ENCODE measurements at regions not wholly inside any gene's neighbourhood (a gene's known extent, or its start where the extent isn't known, plus 50 kb on each side); places are given as distances from the start of the nearest gene placed in this dataset.
"Not testable (repeated sequence)": the region's sequence is repeated elsewhere in the genome, so short reads cannot be mapped to it uniquely, and the experiment has no call there.

DNA sequence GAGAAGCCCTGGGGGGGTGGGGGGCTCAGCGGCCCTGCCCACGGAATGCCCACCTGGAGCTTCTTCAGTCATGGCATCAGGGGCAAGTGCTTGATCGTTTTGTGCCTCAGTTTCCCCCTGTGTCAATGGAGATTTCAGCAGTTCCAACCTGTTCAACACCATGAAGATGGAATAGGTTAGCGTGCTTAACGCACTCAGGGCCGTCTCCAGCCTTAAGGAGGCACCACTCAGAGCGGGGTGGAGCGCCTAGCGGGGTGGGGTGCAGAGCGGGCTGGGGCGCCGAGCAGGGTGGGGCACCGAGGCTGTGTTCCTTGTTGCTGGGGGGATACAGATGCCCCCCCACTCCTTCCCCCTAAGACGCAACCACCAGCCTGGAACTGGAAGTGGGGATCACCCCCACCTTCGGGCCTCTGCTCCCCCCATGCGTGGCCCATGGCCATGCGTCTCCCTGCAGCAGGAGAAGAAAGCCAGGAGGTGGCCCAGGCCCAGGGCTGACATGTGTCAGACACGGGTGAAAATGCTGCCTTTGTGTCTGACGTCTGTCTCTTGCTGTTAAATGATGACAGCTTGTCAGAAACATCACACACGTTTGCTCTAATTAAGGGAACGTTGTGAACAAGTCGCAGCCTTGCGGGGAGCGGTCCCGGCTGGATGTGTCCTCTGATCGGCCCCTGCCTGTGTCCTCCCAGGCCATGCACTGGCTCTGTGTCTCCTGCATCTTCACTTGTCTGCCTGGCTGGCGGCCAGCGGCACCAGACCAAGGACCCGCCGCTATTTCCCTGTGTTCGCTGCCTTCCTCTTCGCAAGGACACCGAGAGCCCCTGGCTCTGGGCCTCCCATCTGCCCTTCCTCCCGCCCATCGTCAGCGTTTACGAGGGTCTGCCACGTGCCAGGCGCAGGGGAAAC, 192.1 kb downstream of the BANP start:
- H3K4me1 ChIP-seq (ENCODE audit: control insufficient read depth, extremely low read depth, insufficient read depth, low read length); H3K9me1 ChIP-seq (replicated peaks; ENCODE audit: control insufficient read depth, extremely low read depth, insufficient read depth, low read length); H2AFZ ChIP-seq (ENCODE audit: low read depth, low read length); H3K79me2 ChIP-seq (ENCODE audit: control insufficient read depth, insufficient read depth, low read length); H3K27ac ChIP-seq (ENCODE audit: insufficient read depth, low read depth, low read length); H3K27me3 ChIP-seq (ENCODE audit: control insufficient read depth in 2 of 2, insufficient read depth in 2 of 2, low read length in 2 of 2); DNase-seq (ENCODE audit: low read depth, low spot score); dilution Hi-C loops (cut with MboI; ENCODE audit: extremely low pct_ligation_motif_present, low sequenced_read_pairs); POLR2A ChIA-PET; H3K4me2 ChIP-seq (ENCODE audit: insufficient read depth, low read length); intact Hi-C loops (cut with micrococcal nuclease); BruUV-seq (replicated peaks); H3K9ac ChIP-seq (replicated peaks; ENCODE audit: extremely low read depth, insufficient read depth, low read length); FAIRE-seq; CTCF ChIA-PET; H4K20me1 ChIP-seq (replicated peaks; ENCODE audit: control insufficient read depth, extremely low read depth, insufficient read depth, low read length); H3K9me3 ChIP-seq (replicated peaks; ENCODE audit: control insufficient read depth, insufficient read depth, low read length); H3K4me3 ChIP-seq (replicated peaks in 1 of 3; ENCODE audit: insufficient read depth in 1 of 3, low read depth in 1 of 3, low read length in 3 of 3); H3K36me3 ChIP-seq (ENCODE audit: control insufficient read depth in 2 of 2, extremely low read depth in 1 of 2, insufficient read depth in 2 of 2, low read length in 2 of 2): not testable (repeated sequence)

- dilution Hi-C loops (cut with MboI; ENCODE audit: extremely low pct_ligation_motif_present, low sequenced_read_pairs) (no loop called here), intact Hi-C loops (cut with micrococcal nuclease) (no loop called here)
- FAIRE-seq (no peak), DNase-seq (ENCODE audit: low read depth, low spot score) (no peak)
- Histone ChIP-seq H3K4me3 (replicated peaks in 1 of 3; ENCODE audit: insufficient read depth in 1 of 3, low read depth in 1 of 3, low read length in 3 of 3) (no peak overlapping the region), H3K27ac (ENCODE audit: insufficient read depth, low read depth, low read length) (no peak overlapping the region), H3K27me3 (ENCODE audit: control insufficient read depth in 2 of 2, insufficient read depth in 2 of 2, low read length in 2 of 2) (no peaks in the 10 kb centered on the region), H3K79me2 (ENCODE audit: control insufficient read depth, insufficient read depth, low read length) (no peaks in the 10 kb centered on the region), H3K4me2 (ENCODE audit: insufficient read depth, low read length) (no peak overlapping the region), H3K9me1 (replicated peaks; ENCODE audit: control insufficient read depth, extremely low read depth, insufficient read depth, low read length) (no peaks in the 10 kb centered on the region), H3K36me3 (ENCODE audit: control insufficient read depth in 2 of 2, extremely low read depth in 1 of 2, insufficient read depth in 2 of 2, low read length in 2 of 2) (no peaks in the 10 kb centered on the region), H2AFZ (ENCODE audit: low read depth, low read length) (no peak overlapping the region), H3K9ac (replicated peaks; ENCODE audit: extremely low read depth, insufficient read depth, low read length) (no peak overlapping the region), H3K4me1 (ENCODE audit: control insufficient read depth, extremely low read depth, insufficient read depth, low read length) (no peaks in the 10 kb centered on the region), H3K9me3 (replicated peaks; ENCODE audit: control insufficient read depth, insufficient read depth, low read length) (no peaks in the 10 kb centered on the region), H4K20me1 (replicated peaks; ENCODE audit: control insufficient read depth, extremely low read depth, insufficient read depth, low read length) (no peaks in the 10 kb centered on the region)
- CTCF ChIA-PET = no interaction called here
- POLR2A ChIA-PET = no interaction called here
- TF ChIP-seq, protein P1, sequence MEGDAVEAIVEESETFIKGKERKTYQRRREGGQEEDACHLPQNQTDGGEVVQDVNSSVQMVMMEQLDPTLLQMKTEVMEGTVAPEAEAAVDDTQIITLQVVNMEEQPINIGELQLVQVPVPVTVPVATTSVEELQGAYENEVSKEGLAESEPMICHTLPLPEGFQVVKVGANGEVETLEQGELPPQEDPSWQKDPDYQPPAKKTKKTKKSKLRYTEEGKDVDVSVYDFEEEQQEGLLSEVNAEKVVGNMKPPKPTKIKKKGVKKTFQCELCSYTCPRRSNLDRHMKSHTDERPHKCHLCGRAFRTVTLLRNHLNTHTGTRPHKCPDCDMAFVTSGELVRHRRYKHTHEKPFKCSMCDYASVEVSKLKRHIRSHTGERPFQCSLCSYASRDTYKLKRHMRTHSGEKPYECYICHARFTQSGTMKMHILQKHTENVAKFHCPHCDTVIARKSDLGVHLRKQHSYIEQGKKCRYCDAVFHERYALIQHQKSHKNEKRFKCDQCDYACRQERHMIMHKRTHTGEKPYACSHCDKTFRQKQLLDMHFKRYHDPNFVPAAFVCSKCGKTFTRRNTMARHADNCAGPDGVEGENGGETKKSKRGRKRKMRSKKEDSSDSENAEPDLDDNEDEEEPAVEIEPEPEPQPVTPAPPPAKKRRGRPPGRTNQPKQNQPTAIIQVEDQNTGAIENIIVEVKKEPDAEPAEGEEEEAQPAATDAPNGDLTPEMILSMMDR (IDR thresholded peaks at IDR 0.05; ENCODE audit: extremely low read depth in 1 of 2, insufficient read depth in 1 of 2, low read depth in 1 of 2, low read length in 2 of 2) = no peak
- TF ChIP-seq, protein P2, sequence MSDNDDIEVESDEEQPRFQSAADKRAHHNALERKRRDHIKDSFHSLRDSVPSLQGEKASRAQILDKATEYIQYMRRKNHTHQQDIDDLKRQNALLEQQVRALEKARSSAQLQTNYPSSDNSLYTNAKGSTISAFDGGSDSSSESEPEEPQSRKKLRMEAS (IDR thresholded peaks at IDR 0.05; ENCODE audit: insufficient read depth, insufficient read length) = no peak
- TF ChIP-seq FOS (IDR thresholded peaks at IDR 0.05; ENCODE audit: borderline replicate concordance, insufficient read depth, low read length) = no peak
- TF ChIP-seq EZH2 (IDR thresholded peaks at IDR 0.05; ENCODE audit: borderline replicate concordance, low read depth, low read length, severe bottlenecking) = no peak
- no peak for TF ChIP-seq JUN (IDR thresholded peaks at IDR 0.05; ENCODE audit: borderline replicate concordance, insufficient read depth, insufficient read length, low read depth)
- TF ChIP-seq MYC (IDR thresholded peaks at IDR 0.05; ENCODE audit: low read depth, low read length) = no peak
- TF ChIP-seq POLR2A (IDR thresholded peaks at IDR 0.05; ENCODE audit: low read depth, low read length) = no peak
- TF ChIP-seq POLR2AphosphoS5 (IDR thresholded peaks at IDR 0.05; ENCODE audit: insufficient read depth, low read depth, low read length) = no peak
- TF ChIP-seq GATA2 (IDR thresholded peaks at IDR 0.05; ENCODE audit: insufficient read depth, insufficient read length, low read depth, low read length) = no peak
- BruUV-seq (replicated peaks) = no TSS peak
These were observed 192.8 kb downstream of the BANP start for GRCh38 chr16:88144028-88144511.
